IMR-90 (cell line): ENCODE measurements at regions not wholly inside any gene's neighbourhood (a gene's known extent, or its start where the extent isn't known, plus 50 kb on each side); places are given as distances from the start of the nearest gene placed in this dataset.

Experiments
- ATAC-seq: fragments of 200-7000 bp; cut with Tn5 transposase; 2 replicates; pipeline ENCODE4 v1.9.1; 2020; ENCODE audit warnings: low read depth, mild to moderate bottlenecking, moderate library complexity
- BruUV-seq: library from RNA; stranded (reverse); fragments of 400-500 nt; replicated peaks from 2 replicates; lab custom pipeline; 2021; lab: Mats Ljungman, UMichigan
- CTCF ChIA-PET: fragments of 300-600 bp; formaldehyde crosslinking; extraction: SDS; loops from one replicate; lab custom pipeline; 2021; ENCODE audit warnings: antibody characterized with exemption; lab: Yijun Ruan, JAX
- POLR2A ChIA-PET: fragments of 300-600 bp; sonication (Branson Sonifier 250); formaldehyde crosslinking; loops from one replicate; lab custom pipeline; 2022; ENCODE audit warnings: antibody characterized with exemption; ENCODE audit not compliant: unreplicated experiment; lab: Charles Lee
- DNase-seq: peaks from one replicate; pipeline ENCODE4 v3.0.0; 2013
- H2AFZ ChIP-seq: replicated peaks from 2 replicates; pipeline ENCODE3; 2013; ENCODE audit warnings: low read length, mild to moderate bottlenecking; ENCODE audit not compliant: poor library complexity
- H2AK5ac ChIP-seq: 2 replicates; pipeline ENCODE4 v1.6.1; 2013; ENCODE audit warnings: low read depth, low read length, inconsistent platforms
- H2AK9ac ChIP-seq: replicated peaks from 2 replicates; pipeline ENCODE3; 2013; ENCODE audit warnings: mild to moderate bottlenecking, low read depth, low read length, moderate library complexity; ENCODE audit not compliant: poor library complexity
- H2BK120ac ChIP-seq: 2 replicates; pipeline ENCODE4 v1.6.1; 2013; ENCODE audit warnings: low read depth, low read length, inconsistent platforms
- H2BK15ac ChIP-seq: 3 replicates; pipeline ENCODE4 v1.6.1; 2013; ENCODE audit warnings: low read depth, low read length, inconsistent platforms
- H2BK20ac ChIP-seq: 2 replicates; pipeline ENCODE4 v1.6.1; 2013; ENCODE audit warnings: low read depth, mild to moderate bottlenecking, inconsistent platforms, low read length, moderate library complexity
- H2BK5ac ChIP-seq: 2 replicates; pipeline ENCODE4 v1.6.1; 2013; ENCODE audit warnings: mild to moderate bottlenecking, low read depth, low read length, inconsistent platforms; ENCODE audit not compliant: poor library complexity, severe bottlenecking
- H3K14ac ChIP-seq: replicated peaks from 2 replicates; pipeline ENCODE4 v1.6.1; 2013; ENCODE audit warnings: low read depth, low read length, inconsistent platforms
- H3K18ac ChIP-seq: 2 replicates; pipeline ENCODE4 v1.6.1; 2013; ENCODE audit warnings: low read depth, low read length, control low read depth
- H3K23ac ChIP-seq: 2 replicates; pipeline ENCODE4 v1.6.1; 2013; ENCODE audit warnings: low read depth, low read length, inconsistent platforms
- H3K27ac ChIP-seq: 2 replicates; pipeline ENCODE4 v1.5.1; 2013; ENCODE audit warnings: mild to moderate bottlenecking, control low read depth, low read length; ENCODE audit not compliant: insufficient read depth
- H3K27me3 ChIP-seq: 2 replicates; pipeline ENCODE4 v1.6.1; 2013; ENCODE audit warnings: low read length; ENCODE audit not compliant: control insufficient read depth, insufficient read depth
- H3K36me3 ChIP-seq: 2 replicates; pipeline ENCODE4 v1.6.1; 2013; ENCODE audit warnings: low read length, mixed read lengths; ENCODE audit not compliant: control insufficient read depth, insufficient read depth
- H3K4ac ChIP-seq: 2 replicates; pipeline ENCODE4 v1.6.1; 2013; ENCODE audit warnings: low read depth, low read length, inconsistent platforms
- H3K4me1 ChIP-seq: 2 replicates; pipeline ENCODE4 v1.6.1; 2013; ENCODE audit warnings: low read length, mixed read lengths; ENCODE audit not compliant: control insufficient read depth, insufficient read depth
- H3K4me2 ChIP-seq: 2 replicates; pipeline ENCODE4 v1.6.1; 2013; ENCODE audit warnings: low read depth, mild to moderate bottlenecking, control low read depth, low read length, moderate library complexity
- H3K4me3 ChIP-seq: 2 replicates; pipeline ENCODE4 v1.5.1; 2013; ENCODE audit warnings: low read depth, mild to moderate bottlenecking, control low read depth, low read length, moderate library complexity; ENCODE audit not compliant: insufficient read depth
- H3K56ac ChIP-seq: 2 replicates; pipeline ENCODE4 v1.6.1; 2013; ENCODE audit warnings: low read length, inconsistent platforms; ENCODE audit not compliant: insufficient read depth; ENCODE audit errors: extremely low read depth
- H3K79me1 ChIP-seq, 2 experiments: 2 replicates each; pipeline ENCODE4 v1.6.1; 2013; ENCODE audit warnings: low read length in 2 of 2, inconsistent platforms in 1 of 2, low read depth in 1 of 2
- H3K9ac ChIP-seq: 2 replicates; pipeline ENCODE4 v1.6.1; 2013; ENCODE audit warnings: low read depth, low read length, control low read depth
- H3K9me1 ChIP-seq: 2 replicates; pipeline ENCODE4 v1.6.1; 2013; ENCODE audit warnings: low read length, inconsistent platforms; ENCODE audit not compliant: insufficient read depth
- H3K9me3 ChIP-seq: 2 replicates; pipeline ENCODE4 v1.6.1; 2013; ENCODE audit warnings: low read length; ENCODE audit not compliant: control insufficient read depth, insufficient read depth
- H4K20me1 ChIP-seq: 2 replicates; pipeline ENCODE4 v1.6.1; 2013; ENCODE audit warnings: low read length, inconsistent platforms; ENCODE audit not compliant: insufficient read depth
- H4K5ac ChIP-seq: 2 replicates; pipeline ENCODE4 v1.6.1; 2013; ENCODE audit warnings: mild to moderate bottlenecking, low read depth, low read length, control low read depth
- H4K8ac ChIP-seq, 2 experiments: 2 replicates each; pipeline ENCODE4 v1.6.1; 2013; ENCODE audit warnings: low read depth in 2 of 2, low read length in 2 of 2, control low read depth in 1 of 2, inconsistent platforms in 1 of 2
- H4K91ac ChIP-seq: 2 replicates; pipeline ENCODE4 v1.6.1; 2013; ENCODE audit warnings: low read depth, low read length, inconsistent platforms; ENCODE audit not compliant: insufficient read depth
- FOS ChIP-seq: fragments of 150-350 bp; IDR thresholded peaks from 2 replicates; pipeline ENCODE4 v1.6.1; 2016; ENCODE audit warnings: low read depth, low read length
- MAZ ChIP-seq: IDR thresholded peaks from 2 replicates; pipeline ENCODE4 v1.6.1; 2012; ENCODE audit warnings: low read depth, mild to moderate bottlenecking, low read length, improper control_type of control experiment, moderate library complexity, borderline replicate concordance
- MXI1 ChIP-seq: IDR thresholded peaks from 2 replicates; pipeline ENCODE4 v1.6.1; 2012; ENCODE audit warnings: low read depth, mild to moderate bottlenecking, low read length, moderate library complexity, borderline replicate concordance
- NFE2L2 ChIP-seq: fragments of 150-350 bp; IDR thresholded peaks from 2 replicates; pipeline ENCODE4 v1.6.1; 2016; ENCODE audit warnings: low read depth, mild to moderate bottlenecking, low read length
- POLR2A ChIP-seq: IDR thresholded peaks from 2 replicates; pipeline ENCODE4 v1.6.1; 2012; ENCODE audit warnings: mild to moderate bottlenecking, low read depth, low read length
- SMC3 ChIP-seq: fragments of 150-350 bp; IDR thresholded peaks from 2 replicates; pipeline ENCODE4 v1.6.1; 2016; ENCODE audit warnings: low read depth, mild to moderate bottlenecking, antibody characterized with exemption, low read length, moderate library complexity
- WGBS, 2 experiments: methylation state at CpG; one replicate each; pipeline versions ENCODE4 v1.1.5 to v1.1.7; 2013; ENCODE audit warnings: missing lambda C conversion rate in 2 of 2; ENCODE audit not compliant: insufficient read length in 1 of 2; ENCODE audit errors: extremely low coverage in 2 of 2; 5-methylcytosine and 5-hydroxymethylcytosine counted together
- dilution Hi-C: fragments of 300-500 bp; cut with HindIII; formaldehyde crosslinking; loops from one replicate; pipeline ENCODE4 v1.14.3; 2018; ENCODE audit warnings: low sequenced_read_pairs; ENCODE audit not compliant: unreplicated experiment
- in situ Hi-C: fragments of 300-500 bp; cut with MboI; formaldehyde crosslinking; loops from 3 replicates; pipeline ENCODE4 v1.14.3; 2019; ENCODE audit warnings: low sequenced_read_pairs, inconsistent platforms, mixed read lengths
- intact Hi-C: fragments of 100-400 bp; cut with micrococcal nuclease; formaldehyde crosslinking; loops from 2 replicates; pipeline ENCODE4 v1.10.0; 2022
- TF ChIP-seq, protein P1 (sequence below): fragments of 150-350 bp; IDR thresholded peaks from 2 replicates; pipeline ENCODE4 v1.6.1; 2017; ENCODE audit warnings: mild to moderate bottlenecking, antibody characterized with exemption, low read length, low read depth

DNA sequence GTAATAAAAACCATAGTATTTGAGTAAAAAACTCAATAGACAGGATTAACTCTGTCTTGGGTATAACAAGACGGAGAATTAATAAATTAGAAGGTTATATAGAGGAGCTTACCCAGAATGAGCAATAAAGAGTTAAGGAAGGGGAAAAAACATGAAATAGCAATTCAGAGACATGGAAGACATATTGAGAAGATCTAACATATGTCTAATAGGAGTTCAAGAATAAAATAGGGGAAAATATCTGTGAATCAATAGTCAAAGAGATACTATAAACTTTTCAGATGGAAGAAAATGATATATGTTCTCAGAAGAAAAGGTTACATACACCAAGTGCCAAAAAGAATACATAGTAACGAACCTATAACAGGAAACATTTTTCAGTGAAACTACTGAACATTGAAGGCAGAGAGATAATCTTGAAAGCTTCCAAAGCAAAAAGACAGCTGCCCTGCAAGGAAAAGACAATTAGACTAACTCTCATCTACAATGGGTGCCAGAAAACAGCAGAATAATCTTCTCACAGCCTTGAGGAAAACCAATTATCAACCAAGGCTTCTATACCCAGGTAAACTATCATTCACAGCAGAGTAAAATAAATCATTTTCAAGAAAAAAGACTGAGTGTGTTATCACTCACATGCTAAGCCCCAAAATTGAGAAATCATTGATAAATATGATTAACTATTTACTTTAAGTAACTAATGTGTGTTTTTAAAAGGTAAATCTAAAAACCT, 106.0 kb downstream of the ENC1 start:
- dilution Hi-C loops = no loop called here
- H3K27me3 ChIP-seq = no peaks in the 10 kb centered on the region
- no peak overlapping the region for H2AK9ac ChIP-seq
- H2AFZ ChIP-seq = no peak overlapping the region
- no peak overlapping the region for H3K56ac ChIP-seq
- no peak overlapping the region for H4K91ac ChIP-seq
- ChIA-PET POLR2A (no interaction called here), CTCF (no interaction called here)
- no peak for TF ChIP-seq MAZ
- no peak for TF ChIP-seq POLR2A
- TF ChIP-seq FOS = no peak
- TF ChIP-seq, protein P1, sequence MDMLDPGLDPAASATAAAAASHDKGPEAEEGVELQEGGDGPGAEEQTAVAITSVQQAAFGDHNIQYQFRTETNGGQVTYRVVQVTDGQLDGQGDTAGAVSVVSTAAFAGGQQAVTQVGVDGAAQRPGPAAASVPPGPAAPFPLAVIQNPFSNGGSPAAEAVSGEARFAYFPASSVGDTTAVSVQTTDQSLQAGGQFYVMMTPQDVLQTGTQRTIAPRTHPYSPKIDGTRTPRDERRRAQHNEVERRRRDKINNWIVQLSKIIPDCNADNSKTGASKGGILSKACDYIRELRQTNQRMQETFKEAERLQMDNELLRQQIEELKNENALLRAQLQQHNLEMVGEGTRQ = no peak
- TF ChIP-seq SMC3 = no peak
- no peak for TF ChIP-seq MXI1
- TF ChIP-seq NFE2L2 = no peak
- H4K5ac ChIP-seq = no peak overlapping the region
- H3K27ac ChIP-seq = no peak overlapping the region
- H2AK5ac ChIP-seq = no peak overlapping the region
- H3K4ac ChIP-seq = no peak overlapping the region
- no peak overlapping the region for H3K14ac ChIP-seq
- no peak overlapping the region for H2BK5ac ChIP-seq
- in situ Hi-C loops = no loop called here
- no peak overlapping the region for H3K18ac ChIP-seq
- no peaks in the 10 kb centered on the region for H3K79me1 ChIP-seq
- H3K36me3 ChIP-seq = no peaks in the 10 kb centered on the region
- H3K4me3 ChIP-seq = no peak overlapping the region
- H4K8ac ChIP-seq = no peak overlapping the region
- no peak for DNase-seq
- ATAC-seq = no peak
- H3K9ac ChIP-seq = no peak overlapping the region
- H2BK20ac ChIP-seq = no peak overlapping the region
- intact Hi-C loops = no loop called here
- H2BK120ac ChIP-seq = no peak overlapping the region
- H3K9me1 ChIP-seq = no peaks in the 10 kb centered on the region
- peaks cover 6% of the 10 kb centered on the region; the same call in 1 of the 2 replicates for H3K9me3 ChIP-seq
- no TSS peak for BruUV-seq
- no peak overlapping the region for H3K4me2 ChIP-seq
- H3K4me1 ChIP-seq = peaks cover 2% of the 10 kb centered on the region
- no peak overlapping the region for H3K23ac ChIP-seq
- H2BK15ac ChIP-seq = no peak overlapping the region
- WGBS, 2 experiments = no CpG with 5 or more reads among the region's 2 CpGs
- H4K20me1 ChIP-seq = no peaks in the 10 kb centered on the region
